Upper lobe of left lung (tissue), 4 donors: ENCODE measurements at regions not wholly inside any gene's neighbourhood (a gene's known extent, or its start where the extent isn't known, plus 50 kb on each side); places are given as distances from the start of the nearest gene placed in this dataset.

Experiments
- EP300 ChIP-seq, 4 donors: sonication (generic); formaldehyde crosslinking; IDR thresholded peaks; one replicate each; pipeline ENCODE4 v1.5.1; 2017; ENCODE audit warnings: antibody characterized with exemption in 4 of 4, control low read depth in 2 of 4
- POLR2A ChIP-seq, 4 donors: fragments of 450-650 bp; IDR thresholded peaks; one replicate each; pipeline ENCODE4 v1.5.1; 2016 to 2017; ENCODE audit warnings: antibody characterized with exemption in 4 of 4, mild to moderate bottlenecking in 2 of 4
- POLR2AphosphoS5 ChIP-seq, 2 donors: sonication (generic); formaldehyde crosslinking; IDR thresholded peaks; one replicate each; pipeline ENCODE4 v1.5.1; 2017; ENCODE audit warnings: antibody characterized with exemption in 2 of 2
- TF ChIP-seq, protein P1 (sequence below), 6 experiments: fragments of 450-650 bp in 4 of 6; fragments of 200-600 bp in 2 of 6; sonication (generic) in 2 of 6; IDR thresholded peaks; one replicate each; pipeline ENCODE4 v1.5.1; 2016 to 2019; ENCODE audit warnings: antibody characterized with exemption in 6 of 6

DNA sequence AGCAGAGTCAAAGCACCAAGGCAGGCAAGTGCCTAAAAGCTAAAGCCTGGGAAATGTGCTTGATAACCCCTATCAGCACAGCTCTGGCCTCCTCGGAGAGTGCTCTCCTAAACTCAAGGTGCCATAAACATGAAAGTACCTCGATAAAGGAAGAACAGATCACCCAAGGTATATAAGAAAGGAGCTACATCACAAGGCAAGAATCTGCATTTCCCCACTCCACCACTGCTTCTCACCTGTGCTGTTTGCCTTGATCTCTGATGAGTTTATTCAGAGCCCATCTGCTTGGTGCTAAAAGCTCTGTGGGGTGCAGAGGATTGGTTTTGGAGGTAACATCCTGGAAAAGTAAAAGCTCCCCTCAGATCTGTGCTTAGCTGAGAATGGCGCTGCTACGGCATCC, 449.5 kb upstream of the CDH5 start:
- TF ChIP-seq, protein P1, sequence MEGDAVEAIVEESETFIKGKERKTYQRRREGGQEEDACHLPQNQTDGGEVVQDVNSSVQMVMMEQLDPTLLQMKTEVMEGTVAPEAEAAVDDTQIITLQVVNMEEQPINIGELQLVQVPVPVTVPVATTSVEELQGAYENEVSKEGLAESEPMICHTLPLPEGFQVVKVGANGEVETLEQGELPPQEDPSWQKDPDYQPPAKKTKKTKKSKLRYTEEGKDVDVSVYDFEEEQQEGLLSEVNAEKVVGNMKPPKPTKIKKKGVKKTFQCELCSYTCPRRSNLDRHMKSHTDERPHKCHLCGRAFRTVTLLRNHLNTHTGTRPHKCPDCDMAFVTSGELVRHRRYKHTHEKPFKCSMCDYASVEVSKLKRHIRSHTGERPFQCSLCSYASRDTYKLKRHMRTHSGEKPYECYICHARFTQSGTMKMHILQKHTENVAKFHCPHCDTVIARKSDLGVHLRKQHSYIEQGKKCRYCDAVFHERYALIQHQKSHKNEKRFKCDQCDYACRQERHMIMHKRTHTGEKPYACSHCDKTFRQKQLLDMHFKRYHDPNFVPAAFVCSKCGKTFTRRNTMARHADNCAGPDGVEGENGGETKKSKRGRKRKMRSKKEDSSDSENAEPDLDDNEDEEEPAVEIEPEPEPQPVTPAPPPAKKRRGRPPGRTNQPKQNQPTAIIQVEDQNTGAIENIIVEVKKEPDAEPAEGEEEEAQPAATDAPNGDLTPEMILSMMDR (IDR thresholded peaks at IDR 0.05) = no peak
- TF ChIP-seq POLR2A (IDR thresholded peaks at IDR 0.05) (no peak), POLR2AphosphoS5 (IDR thresholded peaks at IDR 0.05) (no peak), EP300 (IDR thresholded peaks at IDR 0.05) (no peak)
